HFF-Myc (cell line): ENCODE measurements at regions not wholly inside any gene's neighbourhood (a gene's known extent, or its start where the extent isn't known, plus 50 kb on each side); places are given as distances from the start of the nearest gene placed in this dataset.

ENCODE experiments used
- DNase-seq: peaks from one replicate; pipeline ENCODE4 v3.0.0-alpha.2; 2011; ENCODE audit warnings: low read depth; ENCODE audit errors: extremely low read depth
- H3K4me3 ChIP-seq: replicated peaks from 2 replicates; pipeline ENCODE4 v1.5.1; 2011; ENCODE audit warnings: low read depth, mild to moderate bottlenecking, control low read depth, low read length
- TF ChIP-seq, protein P1 (sequence below): IDR thresholded peaks from 2 replicates; pipeline ENCODE4 v1.5.1; 2012; ENCODE audit warnings: mild to moderate bottlenecking, low read depth, low read length, control low read depth; ENCODE audit errors: missing control alignments

DNA sequence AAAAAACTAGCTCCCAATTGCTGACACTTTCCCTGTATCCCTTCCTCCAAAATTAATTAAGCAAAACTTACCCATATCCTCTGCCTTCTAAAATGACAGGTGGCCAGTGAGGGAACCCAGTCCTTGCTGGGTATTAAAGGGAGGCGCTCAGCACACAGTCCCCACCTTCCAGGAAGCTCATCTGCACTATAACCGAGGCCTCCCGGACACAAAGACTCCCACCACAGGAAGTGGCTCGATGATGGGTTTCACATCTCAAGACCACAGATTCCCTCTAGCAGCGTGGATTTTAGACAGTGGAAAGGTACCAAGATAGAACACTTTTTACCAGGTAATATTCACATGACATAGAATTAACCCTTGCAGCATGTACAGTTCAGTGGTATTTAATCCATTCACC is 126.8 kb upstream of the NCOR2 start:
- no peak for DNase-seq
- TF ChIP-seq, protein P1, sequence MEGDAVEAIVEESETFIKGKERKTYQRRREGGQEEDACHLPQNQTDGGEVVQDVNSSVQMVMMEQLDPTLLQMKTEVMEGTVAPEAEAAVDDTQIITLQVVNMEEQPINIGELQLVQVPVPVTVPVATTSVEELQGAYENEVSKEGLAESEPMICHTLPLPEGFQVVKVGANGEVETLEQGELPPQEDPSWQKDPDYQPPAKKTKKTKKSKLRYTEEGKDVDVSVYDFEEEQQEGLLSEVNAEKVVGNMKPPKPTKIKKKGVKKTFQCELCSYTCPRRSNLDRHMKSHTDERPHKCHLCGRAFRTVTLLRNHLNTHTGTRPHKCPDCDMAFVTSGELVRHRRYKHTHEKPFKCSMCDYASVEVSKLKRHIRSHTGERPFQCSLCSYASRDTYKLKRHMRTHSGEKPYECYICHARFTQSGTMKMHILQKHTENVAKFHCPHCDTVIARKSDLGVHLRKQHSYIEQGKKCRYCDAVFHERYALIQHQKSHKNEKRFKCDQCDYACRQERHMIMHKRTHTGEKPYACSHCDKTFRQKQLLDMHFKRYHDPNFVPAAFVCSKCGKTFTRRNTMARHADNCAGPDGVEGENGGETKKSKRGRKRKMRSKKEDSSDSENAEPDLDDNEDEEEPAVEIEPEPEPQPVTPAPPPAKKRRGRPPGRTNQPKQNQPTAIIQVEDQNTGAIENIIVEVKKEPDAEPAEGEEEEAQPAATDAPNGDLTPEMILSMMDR = no peak
- no peak overlapping the region for H3K4me3 ChIP-seq

DNA sequence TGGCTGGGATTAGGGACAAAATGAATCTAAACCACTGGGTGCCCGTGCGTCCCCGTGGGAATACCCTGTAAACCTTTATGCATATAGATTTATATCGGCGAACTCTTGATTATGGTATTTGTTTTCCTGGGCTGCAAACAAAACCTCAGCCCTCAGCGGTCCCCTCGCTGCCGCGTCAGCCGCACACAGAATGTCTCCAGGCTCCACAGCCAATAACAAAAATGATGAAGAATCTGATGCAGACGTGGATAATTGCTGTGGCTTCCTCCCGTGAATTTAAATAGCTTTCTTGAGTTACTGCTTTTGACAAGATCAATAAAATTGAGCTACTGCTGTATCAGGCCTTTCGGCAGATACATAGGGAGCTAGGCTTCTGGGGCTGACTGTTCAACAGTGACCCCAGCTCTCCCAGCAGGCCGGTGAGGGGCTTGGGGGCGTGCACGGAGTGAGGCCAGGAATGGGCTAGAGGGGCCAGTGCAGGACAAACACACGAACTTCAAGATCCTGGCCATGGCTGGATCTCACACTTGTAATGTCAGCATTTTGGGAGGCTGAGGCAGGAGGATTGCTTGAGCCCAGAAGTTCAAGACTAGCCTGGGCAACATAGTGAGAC is 125.8 kb upstream of the NCOR2 start:
- TF ChIP-seq, protein P1 = no peak
- no peak overlapping the region for H3K4me3 ChIP-seq
- DNase-seq = no peak

DNA sequence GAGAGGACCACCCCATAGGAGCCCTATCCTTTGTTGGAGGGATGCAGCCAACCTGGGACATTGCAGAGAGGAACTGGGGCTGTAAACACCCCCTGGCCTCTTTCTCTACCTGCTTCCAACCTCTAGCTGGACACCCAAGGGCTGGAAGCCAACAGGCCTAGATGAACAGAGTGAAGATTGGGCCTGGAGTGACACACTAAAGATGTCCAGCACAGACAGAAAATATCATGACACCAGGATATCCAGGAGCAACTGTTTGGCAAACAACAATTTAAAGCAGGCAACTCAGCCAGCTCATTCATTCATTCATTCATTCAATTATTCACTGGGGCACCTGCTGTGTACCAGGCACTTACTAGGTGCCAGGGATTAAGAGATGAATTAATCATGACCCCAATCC is 125.0 kb upstream of the NCOR2 start:
- no peak for DNase-seq
- TF ChIP-seq, protein P1 = no peak
- H3K4me3 ChIP-seq = no peak overlapping the region

DNA sequence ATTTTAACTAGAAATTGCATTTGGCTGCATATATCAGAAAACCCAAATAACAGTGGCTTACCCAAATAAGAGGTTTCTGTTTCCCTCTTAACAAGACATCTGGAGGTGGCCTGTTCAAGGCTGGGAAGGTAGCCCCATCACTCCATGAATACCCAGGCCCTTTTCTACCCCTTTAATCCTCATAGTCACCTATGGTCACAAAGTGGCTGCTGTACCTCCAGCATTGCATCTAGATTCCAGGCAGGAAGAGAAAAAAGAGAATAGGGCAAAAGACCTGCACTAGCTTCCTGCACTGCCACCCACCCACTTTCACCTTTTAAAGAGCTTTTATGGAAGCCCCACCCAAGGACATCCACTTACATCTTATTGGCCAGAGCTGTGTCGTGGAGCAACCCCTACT is 124.0 kb upstream of the NCOR2 start:
- H3K4me3 ChIP-seq = no peak overlapping the region
- no peak for DNase-seq
- TF ChIP-seq, protein P1 = no peak

DNA sequence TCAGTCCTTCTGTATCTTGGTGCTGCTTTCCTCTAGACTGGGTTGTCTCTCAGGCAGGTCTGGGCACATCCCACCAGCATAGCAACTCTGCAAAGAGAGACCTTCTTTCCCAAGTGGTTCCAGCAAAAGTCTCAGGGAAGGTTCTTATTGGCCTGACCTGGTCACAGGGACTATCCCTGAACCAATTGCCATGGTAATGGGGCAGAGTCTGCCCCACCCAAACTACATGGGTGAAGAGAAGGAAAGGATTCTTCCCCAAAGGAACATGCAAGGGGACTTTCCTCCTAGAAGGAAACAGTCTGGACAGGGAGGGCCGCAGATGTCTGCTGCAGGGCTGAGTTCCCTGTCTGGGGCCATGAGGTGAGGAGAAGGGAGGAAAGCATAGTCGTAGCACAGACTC is 122.2 kb upstream of the NCOR2 start:
- TF ChIP-seq, protein P1 = no peak
- no peak overlapping the region for H3K4me3 ChIP-seq

DNA sequence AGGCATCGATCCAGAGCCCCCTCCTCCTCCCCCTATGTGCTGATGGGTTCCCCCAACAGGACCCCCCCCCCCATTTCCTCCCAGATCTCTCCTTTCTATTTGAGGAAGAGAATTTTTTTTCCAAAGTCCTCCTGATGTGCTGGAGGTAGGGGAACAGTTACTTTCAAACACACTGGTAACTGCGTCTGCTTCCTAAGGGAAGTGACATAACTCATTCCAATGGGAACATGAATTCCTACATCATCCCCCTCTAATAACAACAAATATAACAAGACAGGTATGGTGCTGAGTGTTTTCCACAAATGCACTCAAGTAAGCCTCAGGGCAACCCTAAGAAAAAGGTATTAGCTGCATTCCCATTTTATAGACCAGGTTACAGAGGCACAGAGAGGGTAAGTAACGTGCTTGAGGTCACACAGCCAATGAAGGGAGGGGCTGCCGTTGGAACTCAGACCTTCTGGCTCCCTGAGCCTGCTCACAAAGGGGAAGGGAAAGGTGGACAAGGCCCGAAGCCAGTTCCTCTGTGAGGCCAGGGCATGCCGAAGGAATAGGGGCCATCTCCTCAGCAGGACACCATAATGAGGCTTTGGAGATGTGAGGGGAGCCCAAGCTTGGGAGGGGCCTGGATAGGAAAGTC is 121.1 kb upstream of the NCOR2 start:
- no peak for DNase-seq
- TF ChIP-seq, protein P1 = no peak
- H3K4me3 ChIP-seq = no peak overlapping the region

More for the DNA sequence above, 122.2 kb upstream of the NCOR2 start:
- DNase-seq = no peak

DNA sequence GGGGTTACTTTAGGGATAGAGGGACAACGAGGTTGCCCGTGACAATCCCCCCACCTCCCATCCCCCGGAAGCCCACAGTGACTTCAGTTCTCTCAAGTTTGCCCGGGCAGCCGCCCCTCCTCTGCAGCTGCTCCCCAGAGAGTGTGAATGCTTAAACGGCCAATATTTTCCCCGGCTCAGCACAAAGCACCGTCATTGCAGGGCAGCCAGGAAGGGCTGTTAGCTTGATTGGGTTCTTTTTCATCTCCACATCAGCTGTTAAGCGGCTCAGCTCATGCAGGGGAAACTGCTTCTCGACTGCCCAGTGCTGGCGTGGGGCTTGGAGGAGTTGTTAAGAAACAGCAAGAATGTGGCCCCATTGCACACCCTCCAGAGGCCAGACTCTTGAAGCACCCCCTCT is 120.5 kb upstream of the NCOR2 start:
- DNase-seq = no peak
- no peak overlapping the region for H3K4me3 ChIP-seq
- TF ChIP-seq, protein P1 = no peak
